ENCODE measurements at regions not wholly inside any gene's neighbourhood (a gene's known extent, or its start where the extent isn't known, plus 50 kb on each side); places are given as distances from the start of the nearest gene placed in this dataset.
"Not testable (repeated sequence)": the region's sequence is repeated elsewhere in the genome, so short reads cannot be mapped to it uniquely, and the experiment has no call there.

- DNase-seq: no peak
These were observed 797.9 kb upstream of the SLC35B3 start for GRCh38 chr6:9233226-9233625.

- DNase-seq: no peak
These were observed 790.1 kb upstream of the SLC35B3 start for GRCh38 chr6:9225441-9225871.

- DNase-seq: no peak
These were observed 789.2 kb upstream of the SLC35B3 start for GRCh38 chr6:9224539-9224938.

DNA sequence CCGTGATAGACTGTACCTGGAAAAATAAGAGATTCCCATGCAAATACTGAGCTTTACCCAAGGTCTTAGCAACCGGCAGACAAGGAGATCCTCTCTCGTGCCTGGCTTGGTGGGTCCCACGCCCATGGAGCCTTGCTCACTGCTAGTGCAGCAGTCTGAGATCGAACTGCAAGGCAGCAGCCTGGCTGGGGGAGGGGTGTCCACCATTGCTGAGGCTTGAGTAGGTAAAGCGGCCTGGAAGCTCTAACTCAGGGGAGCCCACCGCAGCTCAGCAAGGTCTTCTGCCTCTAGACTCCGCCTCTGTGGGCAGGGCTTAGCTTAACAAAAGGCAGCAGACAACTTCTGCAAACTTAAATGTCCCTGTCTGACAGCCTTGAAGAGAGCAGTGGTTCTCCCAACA, 778.4 kb upstream of the SLC35B3 start:
- not testable (repeated sequence) for DNase-seq

- DNase-seq: no peak
These were observed 773.6 kb upstream of the SLC35B3 start for GRCh38 chr6:9208966-9209365.

DNA sequence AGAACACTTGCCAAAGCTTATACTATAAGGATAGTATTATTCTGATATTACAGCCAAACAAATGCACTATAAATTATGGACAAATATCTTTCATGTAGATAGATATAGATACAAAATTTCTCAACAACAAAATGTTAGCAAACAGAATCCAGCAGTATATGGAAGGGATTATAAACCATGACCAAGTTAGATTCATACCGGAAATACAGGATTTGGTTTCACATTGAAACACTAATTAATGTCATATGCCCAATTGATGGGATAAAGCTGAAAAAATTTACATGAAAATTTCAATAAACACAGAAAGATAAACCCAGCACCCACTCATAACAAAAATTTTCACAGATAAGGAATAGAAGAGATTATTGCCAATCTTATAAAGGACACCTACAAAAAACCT, 770.3 kb upstream of the SLC35B3 start:
- no peak for DNase-seq

GRCh38 chr6:9204171-9204570, 768.8 kb upstream of the SLC35B3 start:
- no peak for DNase-seq

- DNase-seq: no peak
These were observed 765.4 kb upstream of the SLC35B3 start for GRCh38 chr6:9200712-9201111.

DNA sequence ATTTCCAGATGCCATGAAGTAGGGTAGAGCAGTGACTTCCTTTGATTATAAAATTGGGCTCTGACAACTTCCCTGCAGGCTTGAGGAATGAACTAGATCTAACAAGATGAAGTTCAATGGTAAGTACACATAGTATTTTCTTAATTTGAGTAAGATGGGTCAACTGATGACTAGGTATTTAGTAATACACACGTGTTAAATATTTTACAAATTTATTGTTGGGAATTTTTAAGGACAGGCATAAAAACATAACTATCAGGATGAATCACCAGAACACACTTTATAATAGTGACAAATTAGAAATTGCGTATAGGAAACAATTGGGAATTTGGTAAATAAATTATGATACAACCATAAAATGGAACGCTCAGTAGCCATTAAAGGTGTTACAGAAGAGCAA, 762.4 kb upstream of the SLC35B3 start:
- DNase-seq: no peak

- DNase-seq: no peak
These were observed 760.0 kb upstream of the SLC35B3 start for GRCh38 chr6:9195322-9195721.

DNA sequence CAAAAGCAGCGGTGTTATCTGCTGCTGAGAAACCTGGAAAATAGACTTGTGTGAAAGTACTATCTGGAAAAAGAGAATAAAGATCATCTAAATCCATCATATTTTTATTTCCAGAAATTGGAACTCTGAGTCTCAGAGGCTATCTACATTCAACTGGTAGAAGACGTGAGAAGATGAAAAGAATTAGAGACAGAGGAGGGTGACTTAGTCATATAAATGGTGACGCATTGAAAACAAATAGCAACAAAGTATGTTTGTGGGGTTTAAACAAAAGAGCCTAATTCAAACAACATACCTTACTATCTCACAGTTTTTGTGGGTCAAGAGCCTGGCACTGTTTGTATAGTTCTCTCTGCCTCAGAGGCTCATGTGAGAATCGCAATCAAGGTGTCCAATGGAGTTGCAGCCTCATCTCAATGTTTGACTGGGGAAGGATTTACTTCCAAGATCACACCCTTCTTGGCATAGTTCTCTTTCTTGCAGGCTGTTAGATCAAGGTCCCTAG, 757.1 kb upstream of the SLC35B3 start:
- DNase-seq: no peak

DNA sequence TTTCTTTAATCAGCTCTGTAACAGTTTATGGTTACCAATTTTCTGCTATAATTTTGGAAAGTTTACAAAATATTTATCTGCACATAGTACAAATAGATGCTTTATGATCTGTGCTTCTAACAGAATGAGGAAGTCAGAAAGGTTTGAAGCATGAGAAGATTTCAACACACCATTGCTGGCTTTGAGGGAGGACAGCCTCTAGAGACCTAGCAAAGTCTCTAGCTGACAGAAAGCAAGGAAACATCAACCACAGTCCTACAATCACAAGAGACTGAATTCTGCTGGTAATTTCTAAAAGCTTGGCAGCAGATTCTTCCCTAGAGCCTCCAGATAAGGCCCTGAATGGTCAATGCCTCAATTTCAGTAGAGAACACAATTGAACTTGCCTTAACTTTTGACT, 750.8 kb upstream of the SLC35B3 start:
- no peak for DNase-seq

GRCh38 chr6:9178071-9178470, 742.7 kb upstream of the SLC35B3 start:
- DNase-seq: no peak

GRCh38 chr6:9173229-9173628, 737.9 kb upstream of the SLC35B3 start:
- DNase-seq: no peak

DNA sequence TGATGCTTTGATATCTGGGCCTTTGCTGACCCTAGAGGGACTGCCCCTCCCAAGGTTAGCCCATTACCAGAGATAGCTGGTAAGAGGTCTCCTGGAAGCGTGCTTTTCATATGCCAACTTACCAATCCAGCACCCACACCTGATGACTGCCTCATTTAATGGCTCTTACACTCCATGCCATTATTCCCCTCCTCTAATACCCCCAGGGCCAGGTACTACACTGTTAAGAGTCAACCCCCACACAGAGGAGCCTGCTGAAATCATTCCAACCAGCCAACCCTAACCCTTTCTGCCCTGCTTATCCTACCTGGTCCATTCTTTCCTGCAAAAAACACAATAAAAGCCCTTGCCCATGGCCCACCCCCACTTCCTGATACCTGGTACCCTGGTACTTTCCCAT, 736.8 kb upstream of the SLC35B3 start:
- no peak for DNase-seq

GRCh38 chr6:9168669-9169068, 733.3 kb upstream of the SLC35B3 start:
- no peak for DNase-seq

- DNase-seq: no peak
These were observed 726.4 kb upstream of the SLC35B3 start for GRCh38 chr6:9161731-9162130.

GRCh38 chr6:9159051-9159450, 723.7 kb upstream of the SLC35B3 start:
- no peak for DNase-seq

DNA sequence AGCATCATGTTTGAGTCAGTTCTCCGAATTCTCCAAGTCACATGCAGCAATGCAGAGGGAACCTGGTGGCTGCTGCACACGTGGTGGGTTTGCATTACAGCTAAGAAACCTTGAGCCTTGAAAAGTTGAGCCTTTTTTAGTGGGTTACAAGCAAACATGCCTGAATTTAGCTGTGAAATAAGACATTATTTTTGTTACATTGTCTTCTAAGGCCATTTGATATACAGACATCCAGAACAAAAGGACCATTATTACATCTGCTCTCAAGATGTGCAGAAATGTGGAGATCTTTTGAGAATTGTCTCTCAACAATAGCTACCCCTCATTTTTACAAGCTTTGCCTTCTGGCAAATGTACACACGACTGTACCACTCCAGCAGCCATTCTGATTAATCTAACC, 720.5 kb upstream of the SLC35B3 start:
- DNase-seq: no peak

DNA sequence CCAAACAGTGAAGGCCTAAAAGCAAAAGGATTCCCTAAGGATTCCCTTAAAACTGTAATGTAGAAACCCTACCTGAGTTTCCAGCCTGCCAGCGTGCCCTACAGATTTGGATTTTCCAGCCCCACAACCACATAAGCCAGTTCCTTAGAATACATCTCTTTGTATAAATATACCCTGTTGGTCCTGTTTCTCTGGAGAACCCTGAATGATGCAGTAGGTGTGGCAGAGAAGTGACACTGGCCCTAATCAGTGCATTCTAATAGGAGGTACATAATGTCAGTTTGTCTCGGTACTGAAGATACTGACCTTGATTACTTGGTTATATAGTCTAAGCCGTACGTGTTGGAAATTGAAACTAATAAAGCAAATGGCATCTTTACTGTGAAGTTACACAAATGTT, 707.8 kb upstream of the SLC35B3 start:
- no peak for DNase-seq

DNA sequence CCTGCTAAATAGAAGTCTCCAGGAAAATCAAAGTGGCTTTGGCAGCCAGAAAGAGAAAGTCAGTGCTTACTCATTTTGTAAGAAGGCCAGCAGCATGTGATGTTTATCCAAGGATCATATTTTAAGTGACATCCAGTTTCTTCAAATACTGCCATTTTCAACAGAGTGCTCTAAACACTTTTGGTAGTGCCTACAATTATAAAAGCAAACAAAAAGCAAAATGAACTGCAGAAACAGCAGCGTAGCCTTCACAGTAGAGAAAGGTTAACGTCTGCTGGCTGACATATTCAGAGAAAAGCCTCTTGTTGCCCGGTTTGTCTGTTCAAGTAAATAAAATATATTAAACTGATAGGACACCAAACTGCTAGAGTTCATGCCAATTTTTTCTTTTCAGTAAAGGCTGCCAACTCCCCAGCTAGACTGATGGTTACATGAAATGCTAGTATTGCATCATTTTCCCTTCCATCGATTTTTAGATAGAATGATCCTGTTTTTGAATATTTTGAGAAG, 705.7 kb upstream of the SLC35B3 start:
- DNase-seq: peak; percentile 82

DNA sequence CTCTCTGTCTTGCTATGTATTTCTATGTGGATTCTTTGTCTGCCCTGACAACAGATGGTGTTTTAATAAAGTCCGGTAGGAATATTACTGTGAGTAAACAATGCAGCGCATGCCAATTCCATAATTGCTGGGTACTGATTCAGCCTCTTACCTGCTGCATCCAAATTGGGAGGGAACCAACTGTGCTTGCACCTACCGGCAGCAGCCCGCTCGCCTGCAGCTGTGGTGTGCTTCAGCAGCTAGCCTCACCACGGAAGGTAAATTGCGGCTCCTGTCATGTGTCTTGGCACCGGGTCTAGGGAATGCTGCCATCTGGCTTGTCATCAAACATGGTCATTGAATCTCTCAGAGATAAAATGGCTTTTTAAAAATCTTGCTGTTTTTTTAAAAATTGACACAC, 704.8 kb upstream of the SLC35B3 start:
- DNase-seq: peak; percentile 99

GRCh38 chr6:9139746-9140145, 704.4 kb upstream of the SLC35B3 start:
- no peak for DNase-seq

GRCh38 chr6:9138936-9139335, 703.6 kb upstream of the SLC35B3 start:
- peak; percentile 12 for DNase-seq

DNA sequence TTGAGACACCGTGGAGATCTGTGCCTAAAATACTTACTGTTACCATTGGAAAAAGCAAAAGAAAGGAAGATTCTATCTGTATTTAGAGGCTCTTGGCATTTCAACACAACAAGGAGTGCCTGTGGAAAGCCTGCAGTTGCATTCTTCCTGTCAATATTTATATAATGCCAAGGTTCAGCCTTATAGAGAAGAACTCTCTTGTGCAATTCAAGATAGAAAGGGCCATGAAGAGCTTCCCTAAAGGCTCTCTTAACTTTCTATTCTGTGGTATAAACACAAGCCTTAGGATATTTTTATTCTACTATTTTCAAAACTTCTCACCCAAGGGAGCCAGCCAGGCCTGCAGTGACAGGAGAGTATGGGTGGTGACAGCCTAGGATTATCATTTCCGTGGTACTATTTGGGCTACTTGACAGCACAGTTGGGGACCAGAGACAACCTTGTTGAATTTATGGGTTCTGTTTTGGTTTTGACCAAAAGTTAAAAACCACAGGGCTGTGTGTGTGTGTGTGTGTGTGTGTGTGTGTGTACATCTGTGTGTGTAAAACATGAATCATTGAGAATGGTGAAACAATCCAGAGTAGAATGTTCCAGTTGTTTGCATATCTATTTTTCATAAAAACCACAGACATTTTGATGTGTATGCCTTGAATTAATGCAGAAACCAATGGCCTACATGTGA, 700.9 kb upstream of the SLC35B3 start:
- DNase-seq: no peak
